GM23338 (cell line): ENCODE measurements at regions not wholly inside any gene's neighbourhood (a gene's known extent, or its start where the extent isn't known, plus 50 kb on each side); places are given as distances from the start of the nearest gene placed in this dataset.

ENCODE experiments used
- ATAC-seq: fragments of 200-7000 bp; cut with Tn5 transposase; 3 replicates; pipeline ENCODE4 v1.9.1; 2020
- DNase-seq: peaks from one replicate; pipeline ENCODE4 v3.0.0-alpha.2; 2015; ENCODE audit warnings: low spot score
- H2AFZ ChIP-seq: fragments of 200-600 bp; sonication (generic); 2 replicates; pipeline ENCODE4 v1.8.0; 2016; ENCODE audit warnings: antibody characterized with exemption, mild to moderate bottlenecking, moderate library complexity
- H3F3A ChIP-seq: fragments of 200-600 bp; sonication (generic); replicated peaks from 2 replicates; pipeline ENCODE4 v1.8.0; 2017; ENCODE audit warnings: antibody characterized with exemption, mixed run types, low read depth
- H3K27ac ChIP-seq: fragments of 200-600 bp; sonication (generic); 2 replicates; pipeline ENCODE4 v1.6.1; 2016; ENCODE audit warnings: low read depth
- H3K27me3 ChIP-seq: fragments of 200-600 bp; sonication (generic); 2 replicates; pipeline ENCODE4 v1.8.0; 2016; ENCODE audit warnings: mild to moderate bottlenecking, mixed run types, moderate library complexity; ENCODE audit not compliant: insufficient read depth
- H3K36me3 ChIP-seq: fragments of 200-600 bp; sonication (generic); 2 replicates; pipeline ENCODE4 v1.8.0; 2016; ENCODE audit warnings: mild to moderate bottlenecking; ENCODE audit not compliant: insufficient read depth
- H3K4me1 ChIP-seq: fragments of 200-600 bp; sonication (generic); 2 replicates; pipeline ENCODE4 v1.8.0; 2016; ENCODE audit warnings: mild to moderate bottlenecking, moderate library complexity; ENCODE audit not compliant: insufficient read depth
- H3K4me2 ChIP-seq: fragments of 200-600 bp; sonication (generic); 2 replicates; pipeline ENCODE4 v1.7.1; 2017; ENCODE audit warnings: mixed run types
- H3K4me3 ChIP-seq: fragments of 200-600 bp; sonication (generic); 2 replicates; pipeline ENCODE4 v1.6.1; 2016; ENCODE audit warnings: mixed run types
- H3K79me2 ChIP-seq: fragments of 200-600 bp; sonication (generic); replicated peaks from 2 replicates; pipeline ENCODE4 v1.8.0; 2017; ENCODE audit warnings: mild to moderate bottlenecking; ENCODE audit not compliant: insufficient read depth
- H3K9me2 ChIP-seq: fragments of 200-600 bp; sonication (generic); 2 replicates; pipeline ENCODE4 v1.8.0; 2017; ENCODE audit not compliant: insufficient read depth
- H4K20me1 ChIP-seq: fragments of 200-600 bp; sonication (generic); replicated peaks from 2 replicates; pipeline ENCODE4 v1.8.0; 2017; ENCODE audit warnings: mild to moderate bottlenecking; ENCODE audit not compliant: insufficient read depth
- H3K27ac Mint-ChIP-seq: 2 replicates; pipeline ENCODE4 v1.8.0; 2020; ENCODE audit warnings: inconsistent platforms, mild to moderate bottlenecking, moderate library complexity, mixed read lengths
- H3K27me3 Mint-ChIP-seq: 3 replicates; pipeline ENCODE4 v1.8.0; 2022; ENCODE audit warnings: low read depth, mild to moderate bottlenecking, moderate library complexity, mixed read lengths, inconsistent platforms; ENCODE audit not compliant: insufficient read depth, poor library complexity
- H3K36me3 Mint-ChIP-seq: 3 replicates; pipeline ENCODE4 v1.8.0; 2021; ENCODE audit warnings: low read depth, mild to moderate bottlenecking, inconsistent platforms, moderate library complexity, mixed read lengths
- H3K4me1 Mint-ChIP-seq: 3 replicates; pipeline ENCODE4 v1.8.0; 2020; ENCODE audit warnings: mild to moderate bottlenecking, inconsistent platforms, mixed read lengths
- H3K4me3 Mint-ChIP-seq: 3 replicates; pipeline ENCODE4 v1.8.0; 2021; ENCODE audit warnings: moderate library complexity, mild to moderate bottlenecking, inconsistent platforms, mixed read lengths
- H3K9me3 Mint-ChIP-seq: 3 replicates; pipeline ENCODE4 v1.8.0; 2020; ENCODE audit warnings: moderate library complexity, mild to moderate bottlenecking, inconsistent platforms, mixed read lengths
- CREB1 ChIP-seq: fragments of 250-450 bp; sonication (Bioruptor Pico); IDR thresholded peaks from 2 replicates; pipeline ENCODE4 v1.5.0; 2020; ENCODE audit warnings: low read depth, mild to moderate bottlenecking, moderate library complexity
- ETS1 ChIP-seq: IDR thresholded peaks from 2 replicates; pipeline ENCODE4 v1.6.1; 2016; ENCODE audit warnings: antibody characterized with exemption
- EZH2 ChIP-seq: fragments of 200-600 bp; sonication (generic); IDR thresholded peaks from one replicate; pipeline ENCODE4 v1.8.0; 2017; ENCODE audit warnings: antibody characterized with exemption, mild to moderate bottlenecking, low read depth; ENCODE audit not compliant: unreplicated experiment
- EZH2phosphoT487 ChIP-seq: fragments of 200-600 bp; sonication (generic); IDR thresholded peaks from one replicate; pipeline ENCODE4 v1.8.1; 2018; ENCODE audit warnings: antibody characterized with exemption; ENCODE audit not compliant: unreplicated experiment
- NANOG ChIP-seq: IDR thresholded peaks from 2 replicates; pipeline ENCODE4 v1.6.1; 2016; ENCODE audit warnings: antibody characterized with exemption, borderline replicate concordance
- POLR2AphosphoS5 ChIP-seq: IDR thresholded peaks from 2 replicates; pipeline ENCODE4 v1.6.1; 2016; ENCODE audit warnings: antibody characterized with exemption, low read depth
- STAT1 ChIP-seq: IDR thresholded peaks from one replicate; pipeline ENCODE4 v1.6.1; 2016; ENCODE audit warnings: antibody characterized with exemption; ENCODE audit not compliant: unreplicated experiment
- ZNF114 ChIP-seq: fragments of 250-450 bp; sonication (Bioruptor Pico); IDR thresholded peaks from 2 replicates; pipeline ENCODE4 v1.5.0; 2020; ENCODE audit warnings: mild to moderate bottlenecking, moderate library complexity
- TF ChIP-seq, protein P1 (sequence below): fragments of 250-450 bp; sonication (Bioruptor Pico); IDR thresholded peaks from 2 replicates; pipeline ENCODE4 v1.5.0; 2020; ENCODE audit warnings: mild to moderate bottlenecking, moderate library complexity
- TF ChIP-seq, protein P2 (sequence below): IDR thresholded peaks from one replicate; pipeline ENCODE4 v1.6.1; 2018; ENCODE audit warnings: antibody characterized with exemption; ENCODE audit not compliant: unreplicated experiment
- TF ChIP-seq, protein P3 (sequence below), 2 experiments: fragments of 200-600 bp in 1 of 2; sonication (generic) in 1 of 2; conservative IDR thresholded peaks; 2 replicates each; pipeline versions ENCODE4 v1.5.1 to v1.6.1; 2016 to 2017; ENCODE audit warnings: antibody characterized with exemption in 2 of 2, low read depth in 2 of 2, mild to moderate bottlenecking in 2 of 2, moderate library complexity in 1 of 2

- Mint-ChIP-seq H3K27me3 (no peaks in the 10 kb centered on the region), H3K9me3 (no peaks in the 10 kb centered on the region), H3K4me1 (peaks cover 3% of the 10 kb centered on the region), H3K36me3 (no peaks in the 10 kb centered on the region), H3K4me3 (no peak overlapping the region), H3K27ac (peak overlapping the region; percentile 26; the same call in 1 of the 2 replicates)
- peaks cover 9% of the 10 kb centered on the region for H3K4me1 ChIP-seq
- no peaks in the 10 kb centered on the region for H3F3A ChIP-seq
- H3K27ac ChIP-seq, result no peak overlapping the region
- no peaks in the 10 kb centered on the region for H3K9me2 ChIP-seq
- H4K20me1 ChIP-seq, result no peaks in the 10 kb centered on the region
- no peaks in the 10 kb centered on the region for H3K79me2 ChIP-seq
- no peak overlapping the region for H3K4me2 ChIP-seq
- no peak for TF ChIP-seq NANOG
- TF ChIP-seq, protein P1, sequence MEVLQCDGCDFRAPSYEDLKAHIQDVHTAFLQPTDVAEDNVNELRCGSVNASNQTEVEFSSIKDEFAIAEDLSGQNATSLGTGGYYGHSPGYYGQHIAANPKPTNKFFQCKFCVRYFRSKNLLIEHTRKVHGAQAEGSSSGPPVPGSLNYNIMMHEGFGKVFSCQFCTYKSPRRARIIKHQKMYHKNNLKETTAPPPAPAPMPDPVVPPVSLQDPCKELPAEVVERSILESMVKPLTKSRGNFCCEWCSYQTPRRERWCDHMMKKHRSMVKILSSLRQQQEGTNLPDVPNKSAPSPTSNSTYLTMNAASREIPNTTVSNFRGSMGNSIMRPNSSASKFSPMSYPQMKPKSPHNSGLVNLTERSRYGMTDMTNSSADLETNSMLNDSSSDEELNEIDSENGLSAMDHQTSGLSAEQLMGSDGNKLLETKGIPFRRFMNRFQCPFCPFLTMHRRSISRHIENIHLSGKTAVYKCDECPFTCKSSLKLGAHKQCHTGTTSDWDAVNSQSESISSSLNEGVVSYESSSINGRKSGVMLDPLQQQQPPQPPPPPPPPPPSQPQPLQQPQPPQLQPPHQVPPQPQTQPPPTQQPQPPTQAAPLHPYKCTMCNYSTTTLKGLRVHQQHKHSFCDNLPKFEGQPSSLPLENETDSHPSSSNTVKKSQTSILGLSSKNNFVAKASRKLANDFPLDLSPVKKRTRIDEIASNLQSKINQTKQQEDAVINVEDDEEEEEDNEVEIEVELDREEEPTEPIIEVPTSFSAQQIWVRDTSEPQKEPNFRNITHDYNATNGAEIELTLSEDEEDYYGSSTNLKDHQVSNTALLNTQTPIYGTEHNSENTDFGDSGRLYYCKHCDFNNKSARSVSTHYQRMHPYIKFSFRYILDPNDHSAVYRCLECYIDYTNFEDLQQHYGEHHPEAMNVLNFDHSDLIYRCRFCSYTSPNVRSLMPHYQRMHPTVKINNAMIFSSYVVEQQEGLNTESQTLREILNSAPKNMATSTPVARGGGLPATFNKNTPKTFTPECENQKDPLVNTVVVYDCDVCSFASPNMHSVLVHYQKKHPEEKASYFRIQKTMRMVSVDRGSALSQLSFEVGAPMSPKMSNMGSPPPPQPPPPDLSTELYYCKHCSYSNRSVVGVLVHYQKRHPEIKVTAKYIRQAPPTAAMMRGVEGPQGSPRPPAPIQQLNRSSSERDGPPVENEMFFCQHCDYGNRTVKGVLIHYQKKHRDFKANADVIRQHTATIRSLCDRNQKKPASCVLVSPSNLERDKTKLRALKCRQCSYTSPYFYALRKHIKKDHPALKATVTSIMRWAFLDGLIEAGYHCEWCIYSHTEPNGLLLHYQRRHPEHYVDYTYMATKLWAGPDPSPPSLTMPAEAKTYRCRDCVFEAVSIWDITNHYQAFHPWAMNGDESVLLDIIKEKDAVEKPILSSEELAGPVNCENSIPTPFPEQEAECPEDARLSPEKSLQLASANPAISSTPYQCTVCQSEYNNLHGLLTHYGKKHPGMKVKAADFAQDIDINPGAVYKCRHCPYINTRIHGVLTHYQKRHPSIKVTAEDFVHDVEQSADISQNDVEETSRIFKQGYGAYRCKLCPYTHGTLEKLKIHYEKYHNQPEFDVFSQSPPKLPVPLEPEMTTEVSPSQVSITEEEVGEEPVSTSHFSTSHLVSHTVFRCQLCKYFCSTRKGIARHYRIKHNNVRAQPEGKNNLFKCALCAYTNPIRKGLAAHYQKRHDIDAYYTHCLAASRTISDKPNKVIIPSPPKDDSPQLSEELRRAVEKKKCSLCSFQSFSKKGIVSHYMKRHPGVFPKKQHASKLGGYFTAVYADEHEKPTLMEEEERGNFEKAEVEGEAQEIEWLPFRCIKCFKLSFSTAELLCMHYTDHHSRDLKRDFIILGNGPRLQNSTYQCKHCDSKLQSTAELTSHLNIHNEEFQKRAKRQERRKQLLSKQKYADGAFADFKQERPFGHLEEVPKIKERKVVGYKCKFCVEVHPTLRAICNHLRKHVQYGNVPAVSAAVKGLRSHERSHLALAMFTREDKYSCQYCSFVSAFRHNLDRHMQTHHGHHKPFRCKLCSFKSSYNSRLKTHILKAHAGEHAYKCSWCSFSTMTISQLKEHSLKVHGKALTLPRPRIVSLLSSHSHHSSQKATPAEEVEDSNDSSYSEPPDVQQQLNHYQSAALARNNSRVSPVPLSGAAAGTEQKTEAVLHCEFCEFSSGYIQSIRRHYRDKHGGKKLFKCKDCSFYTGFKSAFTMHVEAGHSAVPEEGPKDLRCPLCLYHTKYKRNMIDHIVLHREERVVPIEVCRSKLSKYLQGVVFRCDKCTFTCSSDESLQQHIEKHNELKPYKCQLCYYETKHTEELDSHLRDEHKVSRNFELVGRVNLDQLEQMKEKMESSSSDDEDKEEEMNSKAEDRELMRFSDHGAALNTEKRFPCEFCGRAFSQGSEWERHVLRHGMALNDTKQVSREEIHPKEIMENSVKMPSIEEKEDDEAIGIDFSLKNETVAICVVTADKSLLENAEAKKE (CRISPR knock-in tag), result no peak
- TF ChIP-seq, protein P2, sequence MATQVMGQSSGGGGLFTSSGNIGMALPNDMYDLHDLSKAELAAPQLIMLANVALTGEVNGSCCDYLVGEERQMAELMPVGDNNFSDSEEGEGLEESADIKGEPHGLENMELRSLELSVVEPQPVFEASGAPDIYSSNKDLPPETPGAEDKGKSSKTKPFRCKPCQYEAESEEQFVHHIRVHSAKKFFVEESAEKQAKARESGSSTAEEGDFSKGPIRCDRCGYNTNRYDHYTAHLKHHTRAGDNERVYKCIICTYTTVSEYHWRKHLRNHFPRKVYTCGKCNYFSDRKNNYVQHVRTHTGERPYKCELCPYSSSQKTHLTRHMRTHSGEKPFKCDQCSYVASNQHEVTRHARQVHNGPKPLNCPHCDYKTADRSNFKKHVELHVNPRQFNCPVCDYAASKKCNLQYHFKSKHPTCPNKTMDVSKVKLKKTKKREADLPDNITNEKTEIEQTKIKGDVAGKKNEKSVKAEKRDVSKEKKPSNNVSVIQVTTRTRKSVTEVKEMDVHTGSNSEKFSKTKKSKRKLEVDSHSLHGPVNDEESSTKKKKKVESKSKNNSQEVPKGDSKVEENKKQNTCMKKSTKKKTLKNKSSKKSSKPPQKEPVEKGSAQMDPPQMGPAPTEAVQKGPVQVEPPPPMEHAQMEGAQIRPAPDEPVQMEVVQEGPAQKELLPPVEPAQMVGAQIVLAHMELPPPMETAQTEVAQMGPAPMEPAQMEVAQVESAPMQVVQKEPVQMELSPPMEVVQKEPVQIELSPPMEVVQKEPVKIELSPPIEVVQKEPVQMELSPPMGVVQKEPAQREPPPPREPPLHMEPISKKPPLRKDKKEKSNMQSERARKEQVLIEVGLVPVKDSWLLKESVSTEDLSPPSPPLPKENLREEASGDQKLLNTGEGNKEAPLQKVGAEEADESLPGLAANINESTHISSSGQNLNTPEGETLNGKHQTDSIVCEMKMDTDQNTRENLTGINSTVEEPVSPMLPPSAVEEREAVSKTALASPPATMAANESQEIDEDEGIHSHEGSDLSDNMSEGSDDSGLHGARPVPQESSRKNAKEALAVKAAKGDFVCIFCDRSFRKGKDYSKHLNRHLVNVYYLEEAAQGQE, result no peak
- TF ChIP-seq EZH2phosphoT487, result no peak
- TF ChIP-seq CREB1 (CRISPR knock-in tag), result no peak
- no peak for TF ChIP-seq ZNF114 (CRISPR knock-in tag)
- no peak for TF ChIP-seq STAT1
- no peak for TF ChIP-seq POLR2AphosphoS5
- TF ChIP-seq ETS1, result no peak
- no peak for TF ChIP-seq EZH2
- TF ChIP-seq, protein P3, sequence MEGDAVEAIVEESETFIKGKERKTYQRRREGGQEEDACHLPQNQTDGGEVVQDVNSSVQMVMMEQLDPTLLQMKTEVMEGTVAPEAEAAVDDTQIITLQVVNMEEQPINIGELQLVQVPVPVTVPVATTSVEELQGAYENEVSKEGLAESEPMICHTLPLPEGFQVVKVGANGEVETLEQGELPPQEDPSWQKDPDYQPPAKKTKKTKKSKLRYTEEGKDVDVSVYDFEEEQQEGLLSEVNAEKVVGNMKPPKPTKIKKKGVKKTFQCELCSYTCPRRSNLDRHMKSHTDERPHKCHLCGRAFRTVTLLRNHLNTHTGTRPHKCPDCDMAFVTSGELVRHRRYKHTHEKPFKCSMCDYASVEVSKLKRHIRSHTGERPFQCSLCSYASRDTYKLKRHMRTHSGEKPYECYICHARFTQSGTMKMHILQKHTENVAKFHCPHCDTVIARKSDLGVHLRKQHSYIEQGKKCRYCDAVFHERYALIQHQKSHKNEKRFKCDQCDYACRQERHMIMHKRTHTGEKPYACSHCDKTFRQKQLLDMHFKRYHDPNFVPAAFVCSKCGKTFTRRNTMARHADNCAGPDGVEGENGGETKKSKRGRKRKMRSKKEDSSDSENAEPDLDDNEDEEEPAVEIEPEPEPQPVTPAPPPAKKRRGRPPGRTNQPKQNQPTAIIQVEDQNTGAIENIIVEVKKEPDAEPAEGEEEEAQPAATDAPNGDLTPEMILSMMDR (conservative IDR thresholded peaks at IDR 0.05; ENCODE audit: low read depth in 2 of 2), result no peak
- no peak overlapping the region for H3K4me3 ChIP-seq
- ATAC-seq (no peak), DNase-seq (no peak)
- no peaks in the 10 kb centered on the region for H3K27me3 ChIP-seq
- peak overlapping the region; percentile 66; the same call in 1 of the 2 replicates for H2AFZ ChIP-seq
- H3K36me3 ChIP-seq, result no peaks in the 10 kb centered on the region
Observed at GRCh38 chr1:105087506-105087905, 1337.8 kb downstream of the AMY1C start.
